Fibroblast of lung (primary cell): ENCODE measurements at regions not wholly inside any gene's neighbourhood (a gene's known extent, or its start where the extent isn't known, plus 50 kb on each side); places are given as distances from the start of the nearest gene placed in this dataset.

ENCODE experiments used
- DNase-seq, 2 donors: peaks; one replicate each; pipeline versions ENCODE4 v3.0.0 to v3.0.0-alpha.2; 2010; ENCODE audit warnings: low read depth in 2 of 2
- H2AFZ ChIP-seq: 2 replicates; pipeline ENCODE4 v1.5.1; 2012; ENCODE audit warnings: low read length, control low read depth, inconsistent platforms
- H3K27ac ChIP-seq: 2 replicates; pipeline ENCODE4 v1.5.1; 2011; ENCODE audit warnings: low read length, control low read depth; ENCODE audit not compliant: insufficient read depth
- H3K27me3 ChIP-seq: 2 replicates; pipeline ENCODE4 v1.5.1; 2011; ENCODE audit warnings: mild to moderate bottlenecking, low read length; ENCODE audit not compliant: control insufficient read depth, insufficient read depth
- H3K36me3 ChIP-seq: 2 replicates; pipeline ENCODE4 v1.5.1; 2011; ENCODE audit warnings: low read length; ENCODE audit not compliant: control insufficient read depth, insufficient read depth
- H3K4me1 ChIP-seq: 2 replicates; pipeline ENCODE4 v1.5.1; 2011; ENCODE audit warnings: low read length; ENCODE audit not compliant: control insufficient read depth, insufficient read depth; ENCODE audit errors: extremely low read depth
- H3K4me2 ChIP-seq: 2 replicates; pipeline ENCODE4 v1.5.1; 2011; ENCODE audit warnings: low read length, control low read depth; ENCODE audit not compliant: insufficient read depth; ENCODE audit errors: extremely low read depth
- H3K4me3 ChIP-seq, 4 experiments: fragments of 200-600 bp in 1 of 4; sonication (generic) in 1 of 4; replicated peaks in 1 of 4; 2 replicates each; pipeline ENCODE4 v1.5.1; 2011 to 2016; ENCODE audit warnings: low read length in 4 of 4, low read depth in 3 of 4, mild to moderate bottlenecking in 3 of 4, control low read depth in 2 of 4, inconsistent platforms in 1 of 4, mixed read lengths in 1 of 4; ENCODE audit not compliant: insufficient read depth in 1 of 4; ENCODE audit errors: control extremely low read depth in 1 of 4
- H3K79me2 ChIP-seq: 2 replicates; pipeline ENCODE4 v1.5.1; 2012; ENCODE audit warnings: mild to moderate bottlenecking, low read length, inconsistent platforms; ENCODE audit not compliant: control insufficient read depth, insufficient read depth
- H3K9ac ChIP-seq: 2 replicates; pipeline ENCODE4 v1.5.1; 2011; ENCODE audit warnings: mild to moderate bottlenecking, low read length, control low read depth; ENCODE audit not compliant: insufficient read depth
- H3K9me3 ChIP-seq: 2 replicates; pipeline ENCODE4 v1.5.1; 2012; ENCODE audit warnings: low read depth, low read length; ENCODE audit not compliant: control insufficient read depth, insufficient read depth
- H4K20me1 ChIP-seq: 2 replicates; pipeline ENCODE4 v1.5.1; 2011; ENCODE audit warnings: low read length; ENCODE audit not compliant: control insufficient read depth, insufficient read depth; ENCODE audit errors: extremely low read depth
- CTCF ChIP-seq, 2 donors: IDR thresholded peaks in 1 of 2; conservative IDR thresholded peaks in 1 of 2; 1 replicate in 1 of 2; 2 replicates in 1 of 2; pipeline ENCODE4 v1.5.1; 2011 to 2012; ENCODE audit warnings: low read length in 2 of 2, control low read depth in 1 of 2, inconsistent platforms in 1 of 2, low read depth in 1 of 2, mild to moderate bottlenecking in 1 of 2
- EZH2 ChIP-seq: IDR thresholded peaks from 2 replicates; pipeline ENCODE4 v1.5.1; 2012; ENCODE audit warnings: low read length, control low read depth, mild to moderate bottlenecking; ENCODE audit errors: missing control alignments

GRCh38 chr10:121661451-121661851, 63.2 kb upstream of the FGFR2 start:
- no peaks in the 10 kb centered on the region for H3K4me1 ChIP-seq
- no peak overlapping the region for H3K9ac ChIP-seq
- DNase-seq: no peak
- H4K20me1 ChIP-seq: no peaks in the 10 kb centered on the region
- no peak overlapping the region for H3K27ac ChIP-seq
- H3K36me3 ChIP-seq: no peaks in the 10 kb centered on the region
- TF ChIP-seq CTCF (conservative IDR thresholded peaks at IDR 0.05 in 1 of 2, IDR thresholded peaks at IDR 0.05 in 1 of 2; ENCODE audit: low read depth in 1 of 2, low read length in 2 of 2): no peak
- no peak for TF ChIP-seq EZH2
- no peaks in the 10 kb centered on the region for H3K79me2 ChIP-seq
- no peak overlapping the region for H3K4me3 ChIP-seq
- H3K4me2 ChIP-seq: no peak overlapping the region
- H2AFZ ChIP-seq: no peak overlapping the region
- no peaks in the 10 kb centered on the region for H3K9me3 ChIP-seq
- no peaks in the 10 kb centered on the region for H3K27me3 ChIP-seq

- no peaks in the 10 kb centered on the region for H3K4me1 ChIP-seq
- H3K79me2 ChIP-seq: no peaks in the 10 kb centered on the region
- DNase-seq: no peak
- H3K4me2 ChIP-seq: no peak overlapping the region
- no peak overlapping the region for H3K9ac ChIP-seq
- no peaks in the 10 kb centered on the region for H3K9me3 ChIP-seq
- H4K20me1 ChIP-seq: no peaks in the 10 kb centered on the region
- H3K27me3 ChIP-seq: no peaks in the 10 kb centered on the region
- H2AFZ ChIP-seq: no peak overlapping the region
- no peak overlapping the region for H3K4me3 ChIP-seq
- TF ChIP-seq CTCF (conservative IDR thresholded peaks at IDR 0.05 in 1 of 2, IDR thresholded peaks at IDR 0.05 in 1 of 2; ENCODE audit: low read depth in 1 of 2, low read length in 2 of 2) (no peak), EZH2 (no peak)
- H3K27ac ChIP-seq: no peak overlapping the region
- H3K36me3 ChIP-seq: no peaks in the 10 kb centered on the region
These were observed 61.0 kb upstream of the FGFR2 start for GRCh38 chr10:121659236-121659635.

- H3K36me3 ChIP-seq: no peaks in the 10 kb centered on the region
- DNase-seq: no peak
- H3K27ac ChIP-seq: no peak overlapping the region
- H3K27me3 ChIP-seq: no peaks in the 10 kb centered on the region
- TF ChIP-seq CTCF (conservative IDR thresholded peaks at IDR 0.05 in 1 of 2, IDR thresholded peaks at IDR 0.05 in 1 of 2; ENCODE audit: low read depth in 1 of 2, low read length in 2 of 2): no peak
- no peak for TF ChIP-seq EZH2
- no peak overlapping the region for H3K4me3 ChIP-seq
- H2AFZ ChIP-seq: no peak overlapping the region
- no peaks in the 10 kb centered on the region for H4K20me1 ChIP-seq
- no peak overlapping the region for H3K4me2 ChIP-seq
- no peak overlapping the region for H3K9ac ChIP-seq
- H3K9me3 ChIP-seq: no peaks in the 10 kb centered on the region
- no peaks in the 10 kb centered on the region for H3K79me2 ChIP-seq
- H3K4me1 ChIP-seq: no peaks in the 10 kb centered on the region
These were observed 60.4 kb upstream of the FGFR2 start for GRCh38 chr10:121658611-121659010.
